Kidney tubule cell (primary cell): ENCODE measurements at regions not wholly inside any gene's neighbourhood (a gene's known extent, or its start where the extent isn't known, plus 50 kb on each side); places are given as distances from the start of the nearest gene placed in this dataset.
"Not testable (repeated sequence)": the region's sequence is repeated elsewhere in the genome, so short reads cannot be mapped to it uniquely, and the experiment has no call there.

Experiments used
- DNase-seq: peaks from one replicate; pipeline ENCODE4 v3.0.0-alpha.2; 2018; ENCODE audit warnings: low spot score

DNA sequence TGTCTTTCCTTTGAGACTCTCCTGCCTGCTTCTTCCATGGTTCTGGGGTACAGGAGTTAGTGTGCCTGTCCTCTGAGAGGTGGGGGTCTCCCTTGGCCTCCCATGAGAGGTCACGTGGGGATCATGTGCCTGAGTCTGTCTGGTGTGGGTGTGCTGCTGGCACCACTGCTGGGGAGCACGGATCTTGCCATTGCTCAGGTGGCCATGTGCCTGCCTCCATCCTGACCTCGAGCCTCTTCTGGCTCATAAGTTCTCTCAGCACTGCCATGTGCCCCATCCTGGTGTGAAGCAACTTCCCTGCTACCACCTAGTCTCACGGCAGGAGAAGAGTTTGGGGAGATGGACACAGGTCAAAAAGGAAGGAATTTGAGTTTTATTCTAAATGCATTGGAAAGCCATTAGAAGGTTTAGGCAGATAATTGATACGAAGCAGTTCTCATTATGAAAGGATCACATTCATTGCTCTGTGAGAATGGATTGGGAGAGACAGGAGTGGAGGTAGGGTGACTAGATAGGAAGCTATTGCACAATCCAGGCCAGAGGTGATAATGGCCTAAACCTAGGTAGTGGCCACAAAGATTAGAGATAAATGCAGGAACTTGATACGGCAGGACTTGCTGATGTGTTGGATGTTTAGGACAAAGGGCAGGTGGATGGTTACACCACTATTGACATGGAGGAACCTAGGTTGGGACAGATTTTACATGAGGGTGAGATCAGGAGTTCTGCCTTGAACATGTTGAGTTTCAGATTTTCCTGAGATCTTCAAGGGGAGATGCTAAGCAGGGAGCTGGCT, 173.0 kb upstream of the RORA start:
- no peak for DNase-seq

DNA sequence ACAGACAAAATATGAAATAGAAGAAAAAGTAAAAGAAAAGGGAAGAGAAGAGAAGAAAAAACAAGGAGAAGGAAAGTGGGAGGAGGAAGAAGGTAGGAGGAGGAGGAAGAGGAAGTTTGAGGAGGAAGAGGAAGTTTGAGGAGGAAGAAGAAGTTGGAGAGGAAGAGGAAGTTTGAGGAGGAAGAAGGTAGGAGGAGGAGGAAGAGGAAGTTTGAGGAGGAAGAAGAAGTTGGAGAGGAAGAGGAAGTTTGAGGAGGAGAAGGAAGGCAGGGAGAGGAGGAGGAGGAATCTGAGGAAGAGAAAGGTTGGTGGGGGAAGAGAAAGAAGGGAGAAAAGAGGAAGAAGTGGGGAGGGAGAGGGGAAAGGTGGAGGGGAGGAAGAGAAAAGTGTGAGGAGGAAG, 169.2 kb upstream of the RORA start:
- no peak for DNase-seq

DNA sequence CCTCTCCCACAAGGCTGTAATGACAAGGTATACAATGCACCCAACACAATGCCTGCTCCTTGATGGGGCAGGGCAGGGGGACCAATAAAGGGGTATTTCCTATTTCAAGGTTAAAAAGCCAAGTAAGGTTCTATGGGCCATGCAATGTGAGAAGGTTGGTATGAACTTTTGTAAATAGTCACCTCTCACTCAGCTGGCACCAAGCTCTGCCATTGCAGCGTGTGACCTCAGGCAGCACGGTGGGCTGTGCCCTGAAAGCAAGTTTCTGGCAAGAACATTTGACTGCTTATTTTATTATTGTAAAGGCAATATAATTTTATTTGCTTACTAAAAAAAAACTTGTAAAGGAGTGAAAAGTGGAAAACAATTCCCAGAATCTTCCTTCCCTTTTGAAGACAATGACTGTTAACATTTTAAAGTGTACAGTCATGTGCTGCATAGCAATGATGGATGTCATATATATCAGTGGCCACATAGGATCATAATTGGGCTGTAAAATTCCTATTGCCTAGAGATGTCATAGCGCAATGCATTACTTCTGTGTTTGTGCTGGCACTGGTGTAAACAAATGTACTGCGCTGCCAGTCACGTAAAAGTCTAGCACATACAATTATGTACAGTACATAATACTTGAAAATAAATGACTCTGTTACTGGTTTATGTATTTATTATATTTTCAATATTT, 167.3 kb upstream of the RORA start:
- no peak for DNase-seq

DNA sequence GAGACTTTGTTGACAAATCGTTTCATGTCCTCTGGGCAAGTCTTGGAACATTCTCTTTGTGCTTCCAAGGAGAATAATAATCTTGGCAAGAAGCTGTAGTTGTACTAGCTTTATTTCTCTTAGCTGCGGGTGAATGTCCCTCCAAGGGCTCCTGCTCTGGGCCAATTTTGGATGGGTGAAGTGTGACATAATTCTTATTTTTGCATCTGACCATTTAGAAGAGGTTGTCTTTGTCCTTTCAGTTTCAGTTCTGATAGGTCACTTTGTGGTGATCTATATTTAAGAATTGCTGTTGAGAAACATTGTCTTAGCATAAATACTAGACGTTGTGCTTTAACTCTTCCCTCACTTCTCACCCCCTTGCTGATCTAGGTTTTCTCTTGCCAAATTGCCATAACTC, 164.8 kb upstream of the RORA start:
- DNase-seq: no peak

DNA sequence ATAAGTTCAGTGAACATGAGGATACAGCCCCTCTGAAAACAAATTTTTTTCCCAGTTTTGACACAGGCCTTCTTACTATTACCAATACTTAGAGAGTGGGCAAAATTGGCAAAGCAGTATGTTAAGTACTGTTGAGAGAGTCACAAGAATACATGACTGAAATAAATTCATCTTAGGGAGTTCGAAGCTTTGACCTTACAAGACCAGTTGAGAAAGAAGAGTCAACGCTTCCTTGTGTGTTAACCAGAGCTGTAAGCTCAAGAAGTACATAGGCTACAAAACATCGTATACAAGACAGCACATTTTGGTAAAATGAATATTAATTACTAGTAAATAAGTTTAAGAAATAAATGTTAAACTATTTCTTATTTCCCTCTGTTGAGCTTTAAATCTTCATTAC, 164.4 kb upstream of the RORA start:
- DNase-seq: no peak

DNA sequence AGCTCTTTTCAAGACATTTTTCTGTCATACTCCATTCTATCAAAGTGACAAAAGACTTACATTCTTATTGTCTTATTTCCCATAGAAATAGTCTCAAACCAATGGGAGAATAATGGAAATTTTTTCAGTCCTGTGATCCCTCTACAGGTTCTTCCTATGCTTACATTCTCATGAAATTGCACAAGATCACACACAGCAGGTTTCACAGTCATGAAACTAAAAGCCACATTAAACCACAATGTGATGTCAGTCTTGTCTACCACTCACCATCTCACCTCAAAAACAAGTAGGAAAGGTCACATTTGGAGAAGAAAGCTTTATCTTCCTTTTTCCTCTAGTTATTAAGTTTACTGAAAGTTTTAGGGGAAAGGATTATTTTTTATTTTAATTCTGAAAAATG, 161.0 kb upstream of the RORA start:
- no peak for DNase-seq

DNA sequence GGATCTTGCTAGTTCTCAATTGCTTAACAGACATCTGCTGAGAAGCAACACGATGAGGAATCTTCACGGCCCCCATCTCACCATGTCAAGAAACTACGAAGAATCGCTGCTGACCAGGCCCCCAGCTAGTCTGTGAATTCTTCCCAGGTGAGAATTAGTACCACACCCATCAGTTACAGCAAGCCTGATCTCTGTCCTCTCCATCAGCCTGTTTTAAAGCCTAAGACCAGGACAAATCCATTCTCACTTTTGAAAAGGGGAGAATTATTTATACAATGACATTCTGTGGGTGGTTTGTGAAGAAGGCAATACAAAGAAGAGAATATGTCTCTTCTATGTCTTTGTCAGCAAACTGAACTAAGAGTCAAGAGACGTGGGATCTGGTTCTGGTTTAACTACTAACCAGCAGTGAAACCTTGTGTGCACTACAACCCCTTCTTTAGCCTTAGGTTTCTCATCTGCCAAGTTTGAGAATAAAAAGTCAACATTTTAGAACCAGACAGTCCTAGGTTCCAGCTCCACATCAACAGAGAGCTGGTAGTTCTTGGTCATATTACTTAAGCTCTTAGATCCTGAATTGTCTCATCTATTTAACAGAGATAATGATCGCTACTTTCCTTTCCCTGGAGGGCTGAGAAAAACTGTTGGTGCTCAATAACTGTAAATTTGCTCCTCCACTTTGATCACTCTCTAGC, 160.4 kb upstream of the RORA start:
- DNase-seq: no peak

DNA sequence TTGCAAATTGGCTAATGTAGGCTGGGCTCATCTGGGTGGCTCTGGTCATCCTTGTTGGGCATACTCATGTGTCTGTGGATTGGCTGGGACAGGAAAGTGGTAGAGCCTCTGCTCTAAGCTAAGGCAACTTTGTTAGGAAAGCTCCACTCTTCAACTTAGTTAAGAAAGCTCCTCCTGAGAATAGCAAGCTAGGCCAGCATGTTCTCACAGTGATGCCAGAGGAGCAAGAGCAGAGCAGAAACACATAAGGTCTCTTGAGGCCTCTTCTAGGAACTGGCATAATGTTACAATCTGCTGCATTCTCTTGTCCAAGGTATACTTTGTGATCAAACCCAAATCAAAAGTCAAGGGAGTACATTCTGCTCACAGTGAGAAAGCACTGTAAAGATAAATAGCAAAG, 158.6 kb upstream of the RORA start:
- no peak for DNase-seq

DNA sequence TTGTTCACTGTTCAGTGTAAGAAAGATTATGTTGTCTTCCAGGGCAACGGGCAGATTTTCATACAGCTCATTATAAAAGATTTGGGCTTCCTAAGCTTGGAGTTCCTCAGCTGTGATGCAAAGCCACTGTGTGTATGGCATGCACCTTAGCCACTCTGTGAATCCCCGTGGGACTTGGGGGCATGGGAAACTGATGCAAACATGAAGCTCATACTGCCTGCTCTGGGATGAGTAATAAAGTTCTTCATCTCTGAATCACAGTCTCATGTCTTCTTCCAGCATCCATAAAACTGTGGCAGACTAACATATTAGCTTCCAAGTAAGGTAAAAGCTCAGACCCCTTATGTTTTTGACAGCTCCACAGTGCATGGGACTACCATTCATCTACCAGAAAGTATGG, 154.3 kb upstream of the RORA start:
- peak; percentile 73 for DNase-seq

DNA sequence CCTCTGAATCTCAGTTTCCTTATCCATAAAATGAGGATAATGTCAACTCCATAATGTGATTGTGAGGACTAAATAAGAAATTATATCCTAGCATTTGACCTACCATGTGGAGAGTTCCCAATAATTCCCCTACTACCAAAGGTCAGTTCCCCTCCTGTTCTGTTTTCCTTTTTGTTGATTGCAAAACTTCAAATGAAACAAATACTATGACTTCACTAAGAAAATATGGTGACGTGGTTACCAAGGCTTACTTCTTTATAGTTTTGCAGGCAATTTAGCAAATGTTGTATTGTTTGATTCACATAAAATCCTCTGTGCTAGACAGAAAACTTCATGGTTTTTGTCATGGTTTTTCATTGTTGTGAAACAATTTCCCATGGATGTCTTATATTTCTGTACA, 153.8 kb upstream of the RORA start:
- DNase-seq: no peak

DNA sequence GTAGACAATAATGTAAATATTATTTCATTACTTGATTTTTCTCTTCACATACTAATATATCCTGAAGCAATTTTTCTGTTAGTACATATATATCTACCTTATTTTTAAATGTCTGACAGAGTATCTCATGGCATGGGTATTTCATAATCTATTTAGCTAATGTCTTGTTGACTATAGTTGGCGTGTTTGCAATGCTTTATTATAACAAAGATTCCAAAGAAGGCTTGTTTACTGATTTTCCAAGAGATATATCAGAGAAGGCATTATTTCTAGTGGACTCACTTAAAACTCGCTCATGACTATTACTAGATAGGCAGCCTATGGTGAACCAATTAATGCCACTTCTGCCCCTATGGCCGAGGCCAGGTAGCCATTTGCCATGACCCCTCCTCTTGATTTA, 152.4 kb upstream of the RORA start:
- DNase-seq: no peak

DNA sequence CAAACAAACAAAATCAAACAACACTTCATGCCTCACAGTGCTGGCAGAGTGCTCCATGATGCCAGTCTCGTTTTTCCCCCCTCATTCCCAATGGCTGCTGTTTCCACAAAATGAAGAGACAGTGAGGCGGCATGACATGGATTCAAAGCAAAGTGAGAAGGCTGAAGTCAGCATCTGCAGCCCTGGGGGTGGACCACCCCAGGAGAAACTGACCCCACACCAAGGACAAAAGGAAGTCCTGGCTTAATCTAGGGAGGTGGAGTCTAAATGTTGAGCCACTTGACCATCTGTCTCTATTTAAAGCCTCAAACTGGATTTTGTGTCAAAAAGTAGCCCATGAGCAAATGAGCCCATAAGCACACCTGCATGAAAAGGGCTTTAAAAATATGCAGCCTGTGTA, 151.2 kb upstream of the RORA start:
- DNase-seq: no peak

DNA sequence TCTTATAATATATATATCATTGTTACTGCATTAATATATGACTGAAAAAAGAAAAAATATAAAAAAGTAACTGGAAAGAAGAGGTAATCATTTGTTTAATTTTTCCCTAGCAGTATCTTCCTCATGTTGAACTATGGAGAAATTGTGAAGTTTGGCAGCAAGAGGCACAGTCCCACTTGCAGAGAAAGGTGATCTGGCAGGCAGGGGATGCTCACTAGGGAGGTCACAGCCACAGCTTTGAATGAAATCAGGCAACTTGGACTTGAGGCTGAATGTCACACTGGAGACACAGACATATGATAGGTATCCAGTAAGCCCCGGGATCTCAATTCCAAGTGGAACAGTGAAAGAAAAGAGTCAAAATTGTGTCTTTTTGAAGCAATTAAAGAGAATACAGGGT, 149.9 kb upstream of the RORA start:
- DNase-seq: no peak

DNA sequence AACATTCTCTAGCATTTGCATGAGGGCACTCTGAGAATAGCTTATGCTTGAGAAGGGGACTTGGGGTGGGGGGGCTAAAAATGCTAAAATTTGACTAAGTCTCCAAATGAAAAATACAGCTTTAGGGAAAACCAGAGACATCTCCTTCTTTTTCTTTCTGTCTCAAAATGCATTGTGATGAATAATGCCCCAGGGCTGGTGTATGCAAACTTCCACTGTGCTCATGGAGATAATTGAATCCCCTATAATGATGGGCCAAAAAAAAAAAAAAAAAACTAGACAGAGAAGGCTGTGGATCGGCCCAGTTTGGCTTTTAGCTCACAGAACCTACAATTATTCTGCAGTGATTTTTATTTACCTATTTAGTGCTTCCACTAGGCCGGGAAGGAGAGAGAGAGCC, 147.9 kb upstream of the RORA start:
- no peak for DNase-seq

DNA sequence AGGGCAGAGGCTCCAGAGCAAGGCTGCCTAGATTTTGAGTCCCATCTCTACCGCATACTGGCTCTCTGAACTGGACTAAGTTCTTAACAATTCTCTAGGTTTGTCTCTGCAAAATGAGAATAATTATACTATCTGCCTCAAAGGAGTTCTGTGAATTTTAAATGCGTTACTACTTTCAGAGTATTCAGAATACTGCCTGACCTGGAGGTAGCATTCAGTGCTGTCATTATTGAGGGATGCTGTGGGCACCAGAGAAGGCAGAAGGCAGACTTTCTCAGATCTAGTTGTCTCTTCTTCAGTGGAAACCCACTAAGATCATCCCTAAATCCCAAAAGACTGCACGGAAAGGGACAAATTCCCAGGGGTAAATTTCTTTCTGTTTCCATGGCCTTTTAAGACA, 147.4 kb upstream of the RORA start:
- DNase-seq: no peak

DNA sequence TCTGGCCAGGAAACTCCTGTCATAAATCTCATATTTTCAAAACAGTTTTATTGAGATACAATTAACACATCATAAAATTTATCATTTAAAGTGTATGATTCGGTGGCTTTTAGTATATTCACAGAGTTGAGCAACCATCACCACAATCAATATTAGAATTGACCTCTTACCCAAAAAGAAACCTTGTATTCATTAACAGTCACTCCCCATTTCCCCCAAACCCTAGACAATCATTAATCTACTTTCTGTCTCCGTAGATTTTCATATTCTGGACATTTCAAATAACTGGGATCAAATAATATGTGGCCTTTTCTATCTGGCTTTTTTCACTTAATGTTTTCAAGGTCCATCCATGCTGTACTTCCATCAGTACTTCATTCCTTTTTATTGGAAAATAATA, 145.7 kb upstream of the RORA start:
- no peak for DNase-seq

DNA sequence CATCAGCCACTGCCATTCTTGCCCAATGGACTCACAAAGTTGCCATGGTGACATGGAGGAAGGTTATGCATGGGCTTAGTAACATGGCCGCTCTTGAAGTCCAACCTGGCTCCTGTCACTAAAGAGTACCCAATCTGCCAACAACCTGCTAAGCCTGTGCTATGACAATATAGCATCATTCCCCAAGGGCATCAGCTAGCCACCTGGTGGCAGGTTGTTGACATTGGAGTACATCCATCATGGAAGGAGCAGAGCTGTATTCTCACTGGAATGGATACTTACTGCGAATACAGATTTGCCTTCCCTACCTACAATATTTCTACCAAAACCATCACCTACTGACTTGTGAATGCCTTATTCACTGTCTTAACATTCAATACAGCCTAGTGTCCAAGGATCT, 138.9 kb upstream of the RORA start:
- peak; percentile 2 for DNase-seq

DNA sequence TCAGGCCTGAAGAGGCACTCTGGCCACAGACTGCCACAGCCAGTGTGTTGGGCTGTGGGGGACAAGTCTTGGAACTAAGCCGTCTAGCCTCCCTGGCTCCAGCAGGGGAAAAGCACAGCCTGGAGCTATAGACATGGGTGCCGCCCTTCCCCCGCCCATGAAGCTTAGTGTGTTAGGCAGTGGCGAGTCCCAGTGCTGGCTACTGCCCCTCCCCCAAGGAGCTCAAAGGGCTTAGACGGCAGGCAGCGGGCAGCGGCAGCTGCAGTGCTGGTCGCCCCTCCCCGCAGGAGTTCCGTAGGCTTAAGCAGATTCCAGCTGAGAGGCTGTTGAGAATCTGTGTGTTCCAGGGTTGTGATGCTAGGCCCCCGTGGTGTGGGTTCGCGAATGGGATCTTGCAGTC, 135.8 kb upstream of the RORA start:
- DNase-seq: no peak

DNA sequence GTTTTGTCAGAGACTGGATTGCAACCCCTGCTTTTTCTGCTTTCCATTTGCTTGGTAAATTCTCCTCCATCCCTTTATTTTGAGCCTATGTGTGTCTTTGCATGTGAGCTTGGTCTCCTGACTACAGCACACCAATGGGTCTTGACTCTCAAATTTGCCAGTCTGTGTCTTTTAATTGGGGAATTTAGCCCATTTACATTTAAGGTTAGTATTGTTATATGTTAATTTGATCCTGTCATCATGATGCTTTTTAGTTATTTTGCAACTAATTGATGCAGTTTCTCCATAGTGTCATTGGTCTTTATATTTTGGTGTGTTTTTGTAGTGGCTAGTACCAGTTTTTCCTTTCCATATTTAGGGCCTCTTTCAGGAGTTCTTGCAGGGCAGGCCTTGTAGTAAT, 133.8 kb upstream of the RORA start:
- DNase-seq: not testable (repeated sequence)

DNA sequence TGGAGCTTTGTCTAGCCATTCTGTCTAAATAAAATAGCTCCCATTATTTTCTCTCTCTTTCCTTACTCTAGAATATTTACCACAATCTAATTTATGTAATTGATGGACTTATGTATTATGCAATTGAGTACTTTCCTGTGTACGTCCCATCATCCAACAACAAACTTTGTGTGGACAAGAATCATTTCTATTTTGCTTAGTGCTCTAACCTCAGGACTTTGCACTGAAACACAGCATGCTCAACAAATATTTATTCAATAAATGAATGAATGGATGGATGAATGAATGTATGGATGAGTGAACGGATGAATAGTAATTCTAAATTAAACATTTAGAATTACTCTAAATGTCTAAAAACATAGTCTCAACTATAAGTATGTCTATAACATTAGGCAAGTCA, 115.2 kb upstream of the RORA start:
- DNase-seq: no peak

DNA sequence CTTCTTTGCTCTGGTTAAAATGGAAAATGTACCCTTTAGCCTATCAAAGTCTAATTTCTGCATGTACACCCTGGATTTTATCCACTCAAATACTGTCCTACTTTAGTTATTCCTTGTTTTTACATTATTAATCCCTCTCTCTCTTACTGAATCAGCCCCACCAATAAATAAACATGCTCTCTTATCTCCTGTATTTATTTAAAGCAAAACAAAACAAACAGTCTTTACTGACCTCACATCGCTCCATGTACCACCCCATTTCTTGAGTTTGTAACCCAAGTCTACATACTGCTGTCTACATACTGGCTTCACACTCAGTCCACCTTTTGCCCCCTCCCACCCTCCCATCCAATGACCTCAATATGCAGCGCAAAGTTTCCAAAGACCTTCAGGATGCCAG, 113.3 kb upstream of the RORA start:
- no peak for DNase-seq

DNA sequence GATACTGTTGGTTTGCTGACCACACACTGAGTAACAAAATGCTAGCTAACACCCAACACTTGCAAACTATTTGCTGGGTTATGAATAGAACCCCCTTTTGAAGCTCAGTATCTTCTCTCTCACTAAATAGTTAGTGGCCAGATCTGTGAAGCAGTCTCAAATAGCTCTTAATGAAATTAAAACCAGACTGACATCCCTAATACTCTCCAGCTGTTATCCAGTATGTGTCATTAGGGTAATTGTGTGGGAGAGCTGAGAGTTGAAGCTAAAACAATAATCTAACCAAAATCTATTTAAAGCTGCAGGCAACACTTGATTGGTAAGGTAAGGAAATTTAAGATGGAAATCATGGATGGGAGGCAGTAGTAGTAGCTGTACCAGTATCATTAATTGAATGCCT, 110.4 kb upstream of the RORA start:
- no peak for DNase-seq

DNA sequence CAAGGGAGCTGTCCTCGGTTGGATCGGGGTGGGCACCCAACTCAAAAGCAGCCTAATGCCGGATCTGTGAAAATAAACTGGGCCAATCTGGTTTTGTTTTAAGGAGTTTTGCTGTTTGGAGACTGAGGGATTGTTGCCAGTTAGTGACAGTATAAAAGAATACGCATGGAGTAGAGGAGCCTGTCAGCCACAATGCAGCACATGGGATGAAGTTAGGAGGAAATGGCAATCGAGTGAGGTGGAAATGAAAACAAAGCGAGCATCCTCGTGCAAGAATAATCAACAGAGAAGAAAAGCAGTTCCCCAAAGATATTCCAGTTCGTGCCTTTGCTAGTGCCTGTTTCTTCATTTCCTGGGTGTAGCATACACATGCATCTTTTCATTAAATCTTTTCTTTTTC, 108.4 kb upstream of the RORA start:
- DNase-seq: no peak
